ENCODE measurements at regions not wholly inside any gene's neighbourhood (a gene's known extent, or its start where the extent isn't known, plus 50 kb on each side); places are given as distances from the start of the nearest gene placed in this dataset.

- no peak overlapping the region for H3K27ac ChIP-seq
- DNase-seq (ENCODE audit: low spot score), result no peak
- TF ChIP-seq CTCF (IDR thresholded peaks at IDR 0.05), result no peak
- no peak overlapping the region for H3K4me3 ChIP-seq
Measured at GRCh38 chr11:105219670-105220069, 80.1 kb upstream of the CARD18 start.

GRCh38 chr11:105219269-105219668 is 79.7 kb upstream of the CARD18 start:
- Histone ChIP-seq H3K4me3 (no peak overlapping the region), H3K27ac (no peak overlapping the region)
- DNase-seq (ENCODE audit: low spot score), result no peak
- no peak for TF ChIP-seq CTCF (IDR thresholded peaks at IDR 0.05)

- H3K27ac ChIP-seq, result no peak overlapping the region
- DNase-seq (ENCODE audit: low spot score), result no peak
- no peak overlapping the region for H3K4me3 ChIP-seq
- TF ChIP-seq CTCF (IDR thresholded peaks at IDR 0.05), result no peak
Measured at GRCh38 chr11:105215528-105215927, 76.0 kb upstream of the CARD18 start.

- Histone ChIP-seq H3K4me3 (no peak overlapping the region), H3K27ac (no peak overlapping the region)
- no peak for DNase-seq (ENCODE audit: low spot score)
- no peak for TF ChIP-seq CTCF (IDR thresholded peaks at IDR 0.05)
Measured at GRCh38 chr11:105211806-105212554, 72.4 kb upstream of the CARD18 start.

GRCh38 chr11:105208019-105208418 is 68.5 kb upstream of the CARD18 start:
- no peak overlapping the region for H3K27ac ChIP-seq
- TF ChIP-seq CTCF (IDR thresholded peaks at IDR 0.05), result no peak
- H3K4me3 ChIP-seq, result no peak overlapping the region
- no peak for DNase-seq (ENCODE audit: low spot score)

GRCh38 chr11:105206633-105207032 is 67.1 kb upstream of the CARD18 start:
- H3K27ac ChIP-seq, result no peak overlapping the region
- H3K4me3 ChIP-seq, result no peak overlapping the region
- no peak for TF ChIP-seq CTCF (IDR thresholded peaks at IDR 0.05)
- no peak for DNase-seq (ENCODE audit: low spot score)

- H3K4me3 ChIP-seq, result no peak overlapping the region
- no peak overlapping the region for H3K27ac ChIP-seq
- no peak for TF ChIP-seq CTCF (IDR thresholded peaks at IDR 0.05)
Measured at GRCh38 chr11:105204636-105205035, 65.1 kb upstream of the CARD18 start.

More at GRCh38 chr11:105204636-105205035, 65.1 kb upstream of the CARD18 start:
- no peak for DNase-seq (ENCODE audit: low spot score)
